GM06990 (cell line): ENCODE measurements at regions not wholly inside any gene's neighbourhood (a gene's known extent, or its start where the extent isn't known, plus 50 kb on each side); places are given as distances from the start of the nearest gene placed in this dataset.
"Not testable (repeated sequence)": the region's sequence is repeated elsewhere in the genome, so short reads cannot be mapped to it uniquely, and the experiment has no call there.

Experiments used
- DNase-seq: peaks from one replicate; pipeline ENCODE4 v3.0.0-alpha.2; 2011; ENCODE audit not compliant: insufficient read length; ENCODE audit errors: extremely low read depth
- H3K27me3 ChIP-seq: replicated peaks from 2 replicates; pipeline ENCODE4 v1.6.0; 2011; ENCODE audit warnings: low read length; ENCODE audit not compliant: control insufficient read depth, insufficient read depth
- H3K36me3 ChIP-seq: 2 replicates; pipeline ENCODE4 v1.5.1; 2011; ENCODE audit warnings: low read length; ENCODE audit not compliant: control insufficient read depth, insufficient read depth
- H3K4me3 ChIP-seq: replicated peaks from 2 replicates; pipeline ENCODE4 v1.5.1; 2011; ENCODE audit warnings: low read depth, mild to moderate bottlenecking, control low read depth, low read length
- TF ChIP-seq, protein P1 (sequence below): IDR thresholded peaks from 2 replicates; pipeline ENCODE4 v1.5.1; 2011; ENCODE audit warnings: low read length, control low read depth, mild to moderate bottlenecking, inconsistent platforms; ENCODE audit not compliant: insufficient read depth, poor library complexity, severe bottlenecking

DNA sequence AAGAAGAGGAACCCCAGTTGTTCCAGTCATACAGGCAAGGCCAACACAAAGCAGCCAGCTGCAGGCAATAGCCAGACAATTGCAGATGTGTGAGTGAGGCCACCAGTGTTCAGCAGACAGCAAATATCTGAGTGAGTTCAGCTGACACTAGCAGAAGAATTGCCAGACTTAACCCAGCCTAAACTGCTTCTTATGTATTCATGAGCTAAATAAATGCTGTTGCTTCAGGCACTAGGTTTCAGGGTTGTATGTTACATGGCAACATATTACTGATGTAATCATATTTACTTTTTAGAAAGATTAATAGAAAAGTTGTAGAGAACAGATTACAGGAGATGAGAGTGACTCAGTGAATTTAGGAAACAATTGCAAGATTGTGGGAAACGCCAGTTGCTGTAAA is 129.8 kb upstream of the CHODL start:
- no peak for DNase-seq
- TF ChIP-seq, protein P1, sequence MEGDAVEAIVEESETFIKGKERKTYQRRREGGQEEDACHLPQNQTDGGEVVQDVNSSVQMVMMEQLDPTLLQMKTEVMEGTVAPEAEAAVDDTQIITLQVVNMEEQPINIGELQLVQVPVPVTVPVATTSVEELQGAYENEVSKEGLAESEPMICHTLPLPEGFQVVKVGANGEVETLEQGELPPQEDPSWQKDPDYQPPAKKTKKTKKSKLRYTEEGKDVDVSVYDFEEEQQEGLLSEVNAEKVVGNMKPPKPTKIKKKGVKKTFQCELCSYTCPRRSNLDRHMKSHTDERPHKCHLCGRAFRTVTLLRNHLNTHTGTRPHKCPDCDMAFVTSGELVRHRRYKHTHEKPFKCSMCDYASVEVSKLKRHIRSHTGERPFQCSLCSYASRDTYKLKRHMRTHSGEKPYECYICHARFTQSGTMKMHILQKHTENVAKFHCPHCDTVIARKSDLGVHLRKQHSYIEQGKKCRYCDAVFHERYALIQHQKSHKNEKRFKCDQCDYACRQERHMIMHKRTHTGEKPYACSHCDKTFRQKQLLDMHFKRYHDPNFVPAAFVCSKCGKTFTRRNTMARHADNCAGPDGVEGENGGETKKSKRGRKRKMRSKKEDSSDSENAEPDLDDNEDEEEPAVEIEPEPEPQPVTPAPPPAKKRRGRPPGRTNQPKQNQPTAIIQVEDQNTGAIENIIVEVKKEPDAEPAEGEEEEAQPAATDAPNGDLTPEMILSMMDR = no peak

DNA sequence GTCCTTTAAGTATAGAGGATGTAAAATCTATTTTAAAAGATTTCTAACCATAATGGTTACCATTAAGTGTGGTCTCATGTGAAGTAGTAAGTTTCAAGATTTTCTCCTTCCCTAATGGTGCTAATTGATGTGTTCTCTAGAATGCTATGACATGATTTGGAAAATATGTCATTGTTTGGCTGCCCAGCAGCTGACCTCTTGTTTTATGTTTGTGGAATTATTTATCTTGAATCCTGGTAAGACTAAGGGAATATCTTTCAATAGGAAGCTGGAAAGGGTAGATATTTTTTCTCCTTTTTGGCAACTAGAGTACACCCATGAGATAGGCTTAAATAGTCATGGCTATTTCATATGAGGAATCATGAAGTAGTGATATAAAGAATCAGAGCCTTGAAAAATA is 139.8 kb upstream of the CHODL start:
- no peaks in the 10 kb centered on the region for H3K27me3 ChIP-seq
- no peaks in the 10 kb centered on the region for H3K36me3 ChIP-seq
- no peak overlapping the region for H3K4me3 ChIP-seq
- no peak for DNase-seq
- TF ChIP-seq, protein P1 = no peak

More for the DNA sequence above, 129.8 kb upstream of the CHODL start:
- no peaks in the 10 kb centered on the region for H3K36me3 ChIP-seq
- H3K4me3 ChIP-seq = no peak overlapping the region
- H3K27me3 ChIP-seq = no peaks in the 10 kb centered on the region

GRCh38 chr21:18096413-18096812 is 148.2 kb upstream of the CHODL start:
- not testable (repeated sequence) for H3K27me3 ChIP-seq, DNase-seq, H3K36me3 ChIP-seq, H3K4me3 ChIP-seq

DNA sequence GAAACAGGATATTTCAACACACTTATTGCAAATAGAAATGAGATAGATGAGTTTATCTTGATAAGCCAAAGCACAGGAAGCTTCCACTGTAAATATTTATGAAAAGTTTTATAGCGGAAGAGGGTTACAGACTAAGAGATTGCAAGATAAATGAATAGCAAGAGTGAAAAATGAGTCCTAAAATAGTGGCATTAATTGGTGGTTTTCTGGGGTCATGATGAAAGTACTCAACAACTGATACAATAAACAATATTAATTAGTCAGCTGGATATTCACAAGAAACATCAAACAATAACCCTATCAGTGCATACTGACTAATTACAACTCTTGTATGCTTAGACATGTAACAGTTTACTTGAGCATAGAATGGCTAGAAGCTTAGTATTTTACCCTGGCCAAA is 154.8 kb upstream of the CHODL start:
- no peak for DNase-seq
- no peaks in the 10 kb centered on the region for H3K27me3 ChIP-seq
- H3K36me3 ChIP-seq = no peaks in the 10 kb centered on the region
- no peak overlapping the region for H3K4me3 ChIP-seq
- TF ChIP-seq, protein P1 = no peak

GRCh38 chr21:18070392-18070791 is 174.2 kb upstream of the CHODL start:
- Histone ChIP-seq H3K36me3 (no peaks in the 10 kb centered on the region), H3K27me3 (no peaks in the 10 kb centered on the region), H3K4me3 (no peak overlapping the region)
- no peak for DNase-seq
- TF ChIP-seq, protein P1 = no peak

- no peaks in the 10 kb centered on the region for H3K27me3 ChIP-seq
- no peak overlapping the region for H3K4me3 ChIP-seq
- no peak for DNase-seq
- TF ChIP-seq, protein P1 = no peak
- H3K36me3 ChIP-seq = no peaks in the 10 kb centered on the region
Observed at GRCh38 chr21:18069875-18070274, 174.8 kb upstream of the CHODL start.
